ENCODE measurements at regions not wholly inside any gene's neighbourhood (a gene's known extent, or its start where the extent isn't known, plus 50 kb on each side); places are given as distances from the start of the nearest gene placed in this dataset.

- TF ChIP-seq CTCF (IDR thresholded peaks at IDR 0.05; ENCODE audit: insufficient read depth, low read length) (no peak), GABPA (IDR thresholded peaks at IDR 0.05; ENCODE audit: low read depth) (no peak)
These were observed 113.9 kb upstream of the PRSS58 start for GRCh38 chr7:142371586-142372377.
